Neuronal stem cell (in vitro differentiated cells): ENCODE measurements at regions not wholly inside any gene's neighbourhood (a gene's known extent, or its start where the extent isn't known, plus 50 kb on each side); places are given as distances from the start of the nearest gene placed in this dataset.

Experiments used
- DNase-seq: peaks from one replicate; pipeline ENCODE4 v3.0.0-alpha.2; 2013; ENCODE audit warnings: low spot score
- H2AFZ ChIP-seq: one replicate; pipeline ENCODE4 v1.6.1; 2013; ENCODE audit warnings: mild to moderate bottlenecking, low read length, inconsistent platforms
- H2AK5ac ChIP-seq: 2 replicates; pipeline ENCODE4 v1.6.1; 2013; ENCODE audit warnings: low read depth, mild to moderate bottlenecking, inconsistent platforms, low read length, moderate library complexity, mixed read lengths
- H2BK120ac ChIP-seq: 2 replicates; pipeline ENCODE4 v1.6.1; 2013; ENCODE audit warnings: low read depth, mild to moderate bottlenecking, inconsistent platforms, low read length, moderate library complexity, mixed read lengths
- H2BK12ac ChIP-seq: one replicate; pipeline ENCODE4 v1.6.1; 2013; ENCODE audit warnings: low read length, inconsistent platforms
- H2BK15ac ChIP-seq: 2 replicates; pipeline ENCODE4 v1.6.1; 2013; ENCODE audit warnings: mild to moderate bottlenecking, low read length, inconsistent platforms, mixed read lengths
- H2BK5ac ChIP-seq: one replicate; pipeline ENCODE4 v1.6.1; 2013; ENCODE audit warnings: inconsistent platforms, mild to moderate bottlenecking, low read length, moderate library complexity
- H3K14ac ChIP-seq: one replicate; pipeline ENCODE4 v1.6.1; 2013; ENCODE audit warnings: low read length, inconsistent platforms
- H3K18ac ChIP-seq: 2 replicates; pipeline ENCODE4 v1.6.1; 2013; ENCODE audit warnings: low read length, inconsistent platforms
- H3K23ac ChIP-seq: 2 replicates; pipeline ENCODE4 v1.6.1; 2013; ENCODE audit warnings: low read depth, mild to moderate bottlenecking, mixed read lengths, low read length, inconsistent platforms; ENCODE audit not compliant: poor library complexity
- H3K27ac ChIP-seq: replicated peaks from 3 replicates; pipeline ENCODE4 v1.5.1; 2013; ENCODE audit warnings: low read length, inconsistent platforms
- H3K27me3 ChIP-seq, 3 experiments: 2 replicates each; pipeline ENCODE4 v1.6.1; 2013; ENCODE audit warnings: low read length in 3 of 3, mild to moderate bottlenecking in 2 of 3, inconsistent platforms in 1 of 3, low read depth in 1 of 3, mixed read lengths in 1 of 3, moderate library complexity in 1 of 3; ENCODE audit not compliant: control insufficient read depth in 3 of 3, insufficient read depth in 3 of 3
- H3K36me3 ChIP-seq, 2 donors: replicated peaks in 1 of 2; 2 replicates each; pipeline ENCODE4 v1.6.1; 2013; ENCODE audit warnings: low read length in 2 of 2; ENCODE audit not compliant: control insufficient read depth in 2 of 2, insufficient read depth in 2 of 2
- H3K4ac ChIP-seq: 2 replicates; pipeline ENCODE4 v1.6.1; 2013; ENCODE audit warnings: inconsistent platforms, mild to moderate bottlenecking, low read length, moderate library complexity
- H3K4me1 ChIP-seq, 2 donors: 1 replicate in 1 of 2; 2 replicates in 1 of 2; pipeline ENCODE4 v1.6.1; 2013; ENCODE audit warnings: low read length in 2 of 2, low read depth in 1 of 2; ENCODE audit not compliant: control insufficient read depth in 2 of 2, insufficient read depth in 1 of 2
- H3K4me2 ChIP-seq: one replicate; pipeline ENCODE4 v1.6.1; 2013; ENCODE audit warnings: mild to moderate bottlenecking, low read length, inconsistent platforms; ENCODE audit not compliant: insufficient read depth, poor library complexity, severe bottlenecking
- H3K4me3 ChIP-seq, 2 donors: 2 replicates each; pipeline ENCODE4 v1.5.1; 2013; ENCODE audit warnings: low read length in 2 of 2, mild to moderate bottlenecking in 2 of 2, inconsistent platforms in 1 of 2, moderate library complexity in 1 of 2
- H3K79me1 ChIP-seq: one replicate; pipeline ENCODE4 v1.6.1; 2013; ENCODE audit warnings: low read depth, mild to moderate bottlenecking, inconsistent platforms, low read length, moderate library complexity
- H3K9ac ChIP-seq: one replicate; pipeline ENCODE4 v1.6.1; 2013; ENCODE audit warnings: mild to moderate bottlenecking, low read depth, low read length, inconsistent platforms; ENCODE audit not compliant: poor library complexity
- H3K9me3 ChIP-seq, 2 donors: replicated peaks in 1 of 2; 2 replicates each; pipeline versions ENCODE3 to v1.6.1; 2013; ENCODE audit warnings: low read length in 2 of 2, mild to moderate bottlenecking in 2 of 2, inconsistent platforms in 1 of 2, low read depth in 1 of 2, mixed read lengths in 1 of 2, moderate library complexity in 1 of 2; ENCODE audit not compliant: control insufficient read depth in 2 of 2, insufficient read depth in 1 of 2
- H4K8ac ChIP-seq: one replicate; pipeline ENCODE4 v1.6.1; 2013; ENCODE audit warnings: low read depth, mild to moderate bottlenecking, inconsistent platforms, low read length, moderate library complexity
- H4K91ac ChIP-seq: one replicate; pipeline ENCODE4 v1.6.1; 2013; ENCODE audit warnings: low read length, low read depth, mild to moderate bottlenecking, inconsistent platforms; ENCODE audit not compliant: poor library complexity
- WGBS, 2 donors: extraction: QIAGEN DNeasy Blood & Tissue Kit; methylation state at CpG; one replicate each; pipeline ENCODE4 v1.1.7; 2013; ENCODE audit warnings: missing lambda C conversion rate in 2 of 2, mixed read lengths in 1 of 2; ENCODE audit not compliant: insufficient read length in 2 of 2, insufficient replicate concordance in 1 of 2; ENCODE audit errors: extremely low coverage in 2 of 2; 5-methylcytosine and 5-hydroxymethylcytosine counted together

DNA sequence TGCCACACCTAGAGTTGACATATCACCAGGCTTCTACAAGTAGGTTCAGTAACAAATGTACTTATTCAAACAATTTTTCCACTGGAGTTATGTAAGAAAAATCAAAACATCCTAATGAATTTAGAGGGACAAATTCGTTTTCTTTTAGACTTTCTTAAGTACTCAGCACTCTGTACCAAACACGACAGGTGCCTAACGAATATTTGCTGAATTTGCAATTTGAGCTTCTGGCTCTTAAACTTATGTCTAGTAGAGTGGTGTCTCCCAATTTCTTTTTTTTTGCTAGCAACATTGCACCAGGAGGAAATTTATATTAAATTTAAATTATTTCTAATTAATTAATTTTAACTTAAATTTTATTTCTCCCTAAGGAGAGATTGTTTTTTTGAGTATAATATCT lies 397.0 kb downstream of the CNTN3 start:
- Histone ChIP-seq H3K27ac (no peak overlapping the region), H3K4me2 (no peak overlapping the region), H3K36me3 (no peaks in the 10 kb centered on the region), H3K9ac (no peak overlapping the region), H3K14ac (no peak overlapping the region), H3K27me3 (no peaks in the 10 kb centered on the region), H2BK5ac (no peak overlapping the region), H3K4ac (no peak overlapping the region), H4K91ac (no peak overlapping the region), H3K23ac (no peak overlapping the region), H3K79me1 (no peaks in the 10 kb centered on the region), H3K4me1 (no peaks in the 10 kb centered on the region), H2AFZ (no peak overlapping the region), H3K4me3 (no peak overlapping the region), H2BK120ac (no peak overlapping the region), H2BK12ac (no peak overlapping the region), H3K9me3 (no peaks in the 10 kb centered on the region), H2BK15ac (no peak overlapping the region), H4K8ac (no peak overlapping the region), H3K18ac (no peak overlapping the region), H2AK5ac (no peak overlapping the region)
- no peak for DNase-seq
- WGBS, 2 donors = no CpG with 5 or more reads among the region's 3 CpGs

DNA sequence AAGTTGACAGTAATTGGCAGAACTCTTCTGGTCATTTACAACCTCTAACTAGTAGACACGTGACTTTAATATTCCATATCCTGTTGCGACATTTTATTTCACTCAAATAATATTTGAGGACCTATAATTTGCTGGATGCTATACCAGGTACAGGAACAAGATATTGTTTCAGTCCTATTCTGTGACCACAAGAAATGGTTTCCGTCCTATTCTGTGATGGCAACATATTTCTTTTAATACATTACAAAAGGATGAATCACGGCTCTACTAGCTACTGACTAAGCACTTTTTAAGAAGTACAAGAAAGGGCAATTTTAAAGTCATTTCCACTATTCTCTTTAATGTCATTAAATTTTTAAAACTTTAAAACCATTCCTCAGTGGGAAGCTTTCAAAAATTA lies 400.2 kb downstream of the CNTN3 start:
- Histone ChIP-seq H4K8ac (no peak overlapping the region), H2BK120ac (no peak overlapping the region), H3K4ac (no peak overlapping the region), H3K14ac (no peak overlapping the region), H2BK15ac (no peak overlapping the region), H3K4me3 (no peak overlapping the region), H3K9ac (no peak overlapping the region), H2BK12ac (no peak overlapping the region), H2AFZ (no peak overlapping the region), H3K36me3 (no peaks in the 10 kb centered on the region), H3K4me1 (no peaks in the 10 kb centered on the region), H3K23ac (no peak overlapping the region), H4K91ac (no peak overlapping the region), H3K9me3 (no peaks in the 10 kb centered on the region), H2AK5ac (no peak overlapping the region), H2BK5ac (no peak overlapping the region), H3K27ac (no peak overlapping the region), H3K4me2 (no peak overlapping the region), H3K18ac (no peak overlapping the region), H3K27me3 (no peaks in the 10 kb centered on the region), H3K79me1 (no peaks in the 10 kb centered on the region)
- no CpG with 5 or more reads among the region's 4 CpGs for WGBS, 2 donors
- no peak for DNase-seq

DNA sequence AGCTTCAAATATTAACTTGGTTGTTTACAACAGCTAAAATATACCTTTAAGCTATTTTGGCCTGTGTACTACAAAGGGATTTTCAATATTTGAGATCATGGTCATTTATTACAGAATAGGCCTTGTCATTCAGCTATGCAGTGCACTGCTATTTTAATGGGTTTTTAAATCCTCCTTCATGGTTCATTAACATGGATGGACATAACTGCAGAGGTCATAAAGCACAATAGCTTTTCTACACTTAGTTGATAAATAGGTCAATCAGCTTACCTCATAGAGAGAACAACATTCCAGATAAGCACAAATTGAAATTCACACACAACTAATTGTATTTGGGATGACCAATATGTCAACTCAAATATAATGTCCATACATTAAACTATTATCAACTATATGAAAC lies 403.7 kb downstream of the CNTN3 start:
- Histone ChIP-seq H2BK12ac (no peak overlapping the region), H2AFZ (no peak overlapping the region), H3K4me3 (no peak overlapping the region), H3K4me1 (no peaks in the 10 kb centered on the region), H4K91ac (no peak overlapping the region), H3K23ac (no peak overlapping the region), H3K14ac (no peak overlapping the region), H3K4me2 (no peak overlapping the region), H3K27ac (no peak overlapping the region), H3K36me3 (no peaks in the 10 kb centered on the region), H3K18ac (no peak overlapping the region), H3K9ac (no peak overlapping the region), H2AK5ac (no peak overlapping the region), H3K27me3 (no peaks in the 10 kb centered on the region), H2BK120ac (no peak overlapping the region), H4K8ac (no peak overlapping the region), H3K4ac (no peak overlapping the region), H2BK5ac (no peak overlapping the region), H2BK15ac (no peak overlapping the region), H3K9me3 (no peaks in the 10 kb centered on the region), H3K79me1 (no peaks in the 10 kb centered on the region)
- DNase-seq = no peak

DNA sequence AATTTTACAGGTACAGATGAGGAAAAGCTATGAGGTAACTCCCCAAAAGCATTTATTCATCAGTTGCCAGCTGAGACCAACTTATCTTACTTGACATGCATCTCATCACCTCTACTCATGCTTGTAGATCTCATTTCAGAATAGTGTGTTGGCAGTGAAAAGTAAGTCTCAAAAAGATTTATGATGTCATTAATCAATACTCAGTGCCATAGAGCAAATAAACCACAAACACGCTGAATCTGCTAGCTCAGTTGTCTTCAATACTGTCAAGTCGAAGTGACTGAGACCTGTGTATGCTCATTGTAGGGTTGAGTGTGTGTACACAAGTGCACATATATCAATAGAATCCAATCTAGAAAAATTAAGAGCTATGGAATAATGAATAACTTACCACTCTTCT lies 413.5 kb downstream of the CNTN3 start:
- Histone ChIP-seq H2BK15ac (no peak overlapping the region), H3K36me3 (no peaks in the 10 kb centered on the region), H2AK5ac (no peak overlapping the region), H3K4me3 (no peak overlapping the region), H3K23ac (no peak overlapping the region), H2BK5ac (no peak overlapping the region), H3K18ac (no peak overlapping the region), H3K27ac (no peak overlapping the region), H3K14ac (no peak overlapping the region), H2BK120ac (no peak overlapping the region), H3K4me2 (no peak overlapping the region), H2AFZ (no peak overlapping the region), H3K4me1 (no peaks in the 10 kb centered on the region), H2BK12ac (no peak overlapping the region), H3K4ac (no peak overlapping the region), H4K8ac (no peak overlapping the region), H3K9me3 (no peaks in the 10 kb centered on the region), H3K79me1 (no peaks in the 10 kb centered on the region), H3K9ac (no peak overlapping the region), H3K27me3 (no peaks in the 10 kb centered on the region), H4K91ac (no peak overlapping the region)
- no CpG with 5 or more reads among the region's 2 CpGs for WGBS, 2 donors
- no peak for DNase-seq
